HG02678 (cell line): ENCODE measurements at regions not wholly inside any gene's neighbourhood (a gene's known extent, or its start where the extent isn't known, plus 50 kb on each side); places are given as distances from the start of the nearest gene placed in this dataset.
"Not testable (repeated sequence)": the region's sequence is repeated elsewhere in the genome, so short reads cannot be mapped to it uniquely, and the experiment has no call there.

ENCODE experiments used
- ATAC-seq: cut with Tn5 transposase; IDR thresholded peaks from one replicate; pipeline ENCODE4 v1.9.1; 2021; ENCODE audit warnings: mild to moderate bottlenecking, moderate library complexity; ENCODE audit not compliant: unreplicated experiment

- not testable (repeated sequence) for ATAC-seq
Measured at GRCh38 chr4:145255311-145255710, 74.9 kb upstream of the OTUD4 start.

DNA sequence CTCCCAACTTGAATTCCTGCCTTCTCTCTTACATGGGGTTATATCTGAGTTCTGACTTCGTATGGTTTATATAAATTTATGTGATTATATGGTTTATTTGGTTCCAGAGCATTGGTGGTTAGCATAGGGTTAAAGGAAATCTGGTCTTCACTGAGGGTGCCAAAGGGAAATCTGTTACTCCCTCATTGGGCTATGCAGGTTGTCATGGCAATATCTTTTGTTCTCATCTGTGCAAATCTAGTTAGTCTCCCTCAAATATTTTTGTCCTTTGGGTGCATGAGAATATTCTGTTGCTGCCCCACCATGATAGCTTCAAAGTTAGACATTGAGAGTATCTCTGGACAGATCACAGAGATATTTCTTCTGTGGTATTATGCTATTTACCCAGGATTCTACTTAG is 71.8 kb upstream of the OTUD4 start:
- no peak for ATAC-seq

DNA sequence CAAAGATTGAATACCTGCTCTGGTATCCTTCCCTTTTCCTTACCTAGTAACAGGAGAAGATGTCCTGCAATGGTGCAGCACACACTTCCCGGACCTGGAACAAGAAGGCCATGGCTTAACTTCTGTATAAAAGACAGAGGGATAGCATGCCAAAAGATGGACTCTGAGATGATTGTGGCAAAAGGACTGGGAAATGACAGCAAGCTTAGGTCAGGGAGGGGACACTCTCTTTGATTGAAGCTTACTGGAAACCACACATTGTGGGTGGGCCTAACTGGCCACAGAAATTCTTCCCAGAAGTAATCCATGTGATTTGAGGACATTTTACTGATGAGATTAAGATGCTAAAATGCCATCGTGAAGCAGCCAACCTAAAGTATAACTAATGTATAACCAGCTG is 71.0 kb upstream of the OTUD4 start:
- no peak for ATAC-seq

DNA sequence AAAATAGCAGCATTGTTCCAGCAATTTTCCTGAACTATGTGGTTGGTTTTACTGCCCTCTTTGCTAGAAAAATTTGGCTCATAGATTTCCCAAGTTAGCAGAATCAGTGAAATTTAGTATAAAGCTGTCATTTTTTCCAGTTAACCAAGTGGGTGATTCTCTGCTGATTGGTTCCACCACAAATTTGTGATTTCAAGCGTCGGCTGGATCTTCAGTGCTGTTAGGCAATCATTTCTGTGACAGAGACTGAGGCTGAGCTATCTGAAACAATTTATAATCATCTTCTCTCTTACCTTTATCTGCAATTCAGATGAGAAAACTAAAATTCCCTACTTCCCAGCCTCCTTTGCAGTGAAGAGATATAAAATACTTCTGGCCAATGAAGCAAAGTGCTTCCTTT is 68.6 kb upstream of the OTUD4 start:
- ATAC-seq = no peak

DNA sequence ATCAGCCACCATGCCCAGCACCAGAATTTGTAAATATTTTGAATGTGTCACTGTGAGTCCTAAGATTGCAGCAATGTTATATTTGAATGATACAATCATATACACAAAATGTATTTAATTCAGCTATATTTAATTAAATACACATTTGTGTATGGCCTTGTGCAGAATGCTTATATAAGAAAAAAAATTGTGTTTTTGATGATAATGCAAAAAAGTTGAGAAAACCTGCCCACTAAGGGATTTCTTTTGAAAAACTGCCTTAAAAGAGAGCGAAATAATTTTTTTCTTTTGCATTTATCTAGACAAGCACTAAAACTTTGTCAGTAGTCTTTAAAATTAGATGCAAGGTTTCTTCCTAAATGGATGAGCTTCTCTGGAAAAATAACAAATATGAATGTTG is 68.1 kb upstream of the OTUD4 start:
- ATAC-seq = no peak

DNA sequence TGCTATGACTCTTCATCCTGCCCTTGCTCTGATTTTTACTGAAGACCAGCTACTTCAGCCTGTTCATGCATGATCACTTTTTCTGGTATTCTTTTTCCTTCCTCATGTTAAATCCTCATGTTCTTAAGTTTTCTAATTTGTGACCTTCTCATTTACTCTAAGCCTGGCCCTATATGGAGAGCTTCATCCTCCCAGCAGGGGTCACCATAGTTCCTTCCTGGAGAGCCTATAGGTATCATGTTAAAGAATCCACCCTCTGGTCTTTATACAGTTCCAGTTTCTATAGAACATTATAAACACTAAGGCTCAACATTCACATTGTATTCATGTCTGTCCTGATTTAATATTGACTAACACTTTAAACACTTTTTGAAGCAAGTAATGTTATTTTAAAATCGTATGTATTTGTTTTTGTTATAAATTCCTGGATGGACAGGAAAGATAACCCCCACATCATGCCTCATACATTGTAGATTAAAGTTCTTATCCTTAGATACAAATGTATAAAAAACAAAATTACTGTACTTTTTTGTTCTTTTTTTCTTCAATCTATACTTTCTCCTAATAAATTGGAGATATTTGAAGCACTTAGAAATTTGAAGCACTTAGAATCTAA is 53.8 kb upstream of the OTUD4 start:
- peak; percentile 99 for ATAC-seq

DNA sequence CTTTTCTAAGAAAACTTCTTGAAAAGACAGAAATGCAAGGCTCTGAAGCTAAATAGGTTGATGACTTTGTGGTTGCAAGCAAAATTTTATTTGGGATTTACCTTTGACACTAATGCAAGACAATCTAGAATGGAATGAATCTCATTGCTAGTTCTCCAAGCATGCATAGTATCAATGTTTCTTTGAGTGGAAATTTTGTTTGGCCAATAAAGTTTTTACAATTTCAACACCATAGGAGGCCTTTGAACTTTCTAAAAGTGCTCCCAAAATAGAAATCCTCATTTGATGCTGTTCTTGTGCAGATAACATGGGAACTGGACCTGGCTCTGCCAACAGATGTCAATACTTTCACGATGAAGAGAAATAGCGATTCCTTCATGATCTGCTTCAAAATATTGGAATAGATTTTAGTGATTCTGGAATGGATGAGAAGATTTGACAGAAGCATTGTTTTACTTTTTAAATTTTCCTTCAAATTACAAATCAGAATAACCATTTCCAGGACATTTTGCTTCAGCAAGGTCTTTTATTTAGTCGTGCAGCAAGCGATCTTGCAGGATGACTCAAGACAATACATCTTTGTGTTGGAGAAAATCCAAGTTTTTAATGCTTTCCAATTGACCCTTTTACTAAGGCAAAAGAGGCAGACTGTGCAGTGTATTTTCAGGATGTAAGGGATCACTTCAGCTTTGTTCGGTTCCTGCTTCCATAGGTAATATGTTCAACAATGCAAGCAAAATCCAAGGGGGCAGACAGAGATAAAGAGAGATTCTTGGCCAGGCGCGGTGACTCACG is 51.7 kb upstream of the OTUD4 start:
- ATAC-seq = no peak

DNA sequence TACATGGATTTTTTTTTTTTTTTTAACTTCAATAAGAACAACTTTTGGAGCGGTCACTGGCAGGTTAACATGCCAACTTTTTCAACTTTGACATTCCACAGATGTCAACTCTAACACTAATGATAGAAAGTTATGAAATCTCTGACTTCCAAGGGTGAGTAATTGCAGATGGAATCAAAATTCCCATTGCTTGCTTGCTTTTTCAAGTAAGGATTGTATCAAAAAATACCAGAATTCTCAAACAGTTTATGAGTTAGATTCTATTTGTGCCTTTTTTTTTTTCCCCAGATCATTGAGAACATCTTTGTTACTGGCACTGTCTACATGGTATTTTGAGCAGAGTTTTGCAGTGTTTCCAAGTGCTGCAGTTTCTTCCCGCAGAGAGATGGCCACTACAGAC is 50.3 kb upstream of the OTUD4 start:
- no peak for ATAC-seq
